ENCODE measurements at regions not wholly inside any gene's neighbourhood (a gene's known extent, or its start where the extent isn't known, plus 50 kb on each side); places are given as distances from the start of the nearest gene placed in this dataset.

GRCh38 chrX:63503541-63503940, 152.4 kb upstream of the SPIN4 start:
- no peak overlapping the region for H3K4me2 ChIP-seq (ENCODE audit: low read length)
- H2AFZ ChIP-seq (ENCODE audit: low read depth, low read length): no peak overlapping the region
- no peaks in the 10 kb centered on the region for H3F3A ChIP-seq (ENCODE audit: insufficient read depth, low read length, poor library complexity, severe bottlenecking)
- no peaks in the 10 kb centered on the region for H3K79me2 ChIP-seq (replicated peaks; ENCODE audit: insufficient read depth, low read length)
- no peaks in the 10 kb centered on the region for H3K9me3 ChIP-seq (ENCODE audit: low read length)
- no peak overlapping the region for H3K9ac ChIP-seq (ENCODE audit: low read length)
- no peaks in the 10 kb centered on the region for H3K36me3 ChIP-seq (ENCODE audit: insufficient read depth, low read length)
- no peak overlapping the region for H3K4me3 ChIP-seq (ENCODE audit: low read length)
- H3K27ac ChIP-seq (ENCODE audit: low read length): no peak overlapping the region
- no peaks in the 10 kb centered on the region for H3K27me3 ChIP-seq (ENCODE audit: insufficient read depth, low read depth, low read length)
- TF ChIP-seq MXI1 (conservative IDR thresholded peaks at IDR 0.05; ENCODE audit: poor library complexity, severe bottlenecking): no peak
- TF ChIP-seq EZH2 (IDR thresholded peaks at IDR 0.05; ENCODE audit: borderline replicate concordance, insufficient read depth, low read length, poor library complexity, severe bottlenecking): no peak
- no peak for TF ChIP-seq CTCF (IDR thresholded peaks at IDR 0.05; ENCODE audit: poor library complexity, severe bottlenecking)
- no peak for TF ChIP-seq TAF1 (IDR thresholded peaks at IDR 0.05; ENCODE audit: low read depth)
- no peaks in the 10 kb centered on the region for H4K20me1 ChIP-seq (ENCODE audit: insufficient read depth)
- no peaks in the 10 kb centered on the region for H3K9me2 ChIP-seq (ENCODE audit: insufficient read depth, low read length)

DNA sequence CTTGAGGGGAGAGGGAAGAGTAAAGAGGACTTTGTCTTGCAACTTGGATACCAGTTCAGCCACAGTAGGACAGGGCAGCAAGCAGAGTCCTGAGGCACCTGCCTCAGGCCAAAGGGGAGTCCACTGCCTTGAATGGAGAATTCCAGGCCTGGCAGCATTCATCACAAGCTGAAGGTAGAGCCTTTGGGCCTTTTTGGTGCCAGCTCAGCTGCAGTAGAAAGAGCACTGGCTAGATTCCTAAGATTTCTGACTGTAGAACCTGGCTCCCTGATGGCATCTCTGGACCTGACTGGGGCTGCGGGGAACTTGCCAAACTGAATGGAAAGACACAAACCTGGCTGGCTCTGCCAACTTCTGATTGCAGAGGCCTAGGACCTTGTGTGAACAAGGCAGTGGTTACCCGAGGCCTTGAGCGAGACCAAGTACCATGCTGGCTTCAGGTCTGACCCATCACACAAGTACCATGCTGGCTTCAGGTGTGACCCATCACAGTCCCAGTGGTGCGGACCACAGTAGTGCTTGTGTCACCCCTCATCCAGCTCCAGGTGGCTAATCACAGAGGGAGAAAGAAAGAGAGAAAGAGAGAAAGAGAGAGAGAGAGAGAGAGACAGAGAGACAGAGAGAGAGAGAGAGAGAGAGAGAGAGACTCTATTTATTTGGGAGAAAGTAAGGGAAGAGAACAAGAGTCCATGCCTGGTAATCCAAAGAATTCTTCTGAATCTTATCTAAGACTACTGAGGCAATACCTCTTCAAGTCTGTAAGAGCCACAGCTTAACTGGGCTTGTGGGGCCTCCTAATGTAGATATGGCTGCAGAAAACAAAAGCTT, 137.6 kb upstream of the SPIN4 start:
- Histone ChIP-seq H3K9me3 (ENCODE audit: low read length) (no peaks in the 10 kb centered on the region), H3K27me3 (ENCODE audit: insufficient read depth, low read depth, low read length) (no peaks in the 10 kb centered on the region), H2AFZ (ENCODE audit: low read depth, low read length) (no peak overlapping the region), H3K4me2 (ENCODE audit: low read length) (no peak overlapping the region), H3K27ac (ENCODE audit: low read length) (no peak overlapping the region), H3K36me3 (ENCODE audit: insufficient read depth, low read length) (no peaks in the 10 kb centered on the region), H3K9ac (ENCODE audit: low read length) (no peak overlapping the region), H3K9me2 (ENCODE audit: insufficient read depth, low read length) (no peaks in the 10 kb centered on the region), H3K79me2 (replicated peaks; ENCODE audit: insufficient read depth, low read length) (no peaks in the 10 kb centered on the region), H3K4me3 (ENCODE audit: low read length) (no peak overlapping the region), H3F3A (ENCODE audit: insufficient read depth, low read length, poor library complexity, severe bottlenecking) (no peaks in the 10 kb centered on the region), H4K20me1 (ENCODE audit: insufficient read depth) (no peaks in the 10 kb centered on the region)
- TF ChIP-seq EZH2 (IDR thresholded peaks at IDR 0.05; ENCODE audit: borderline replicate concordance, insufficient read depth, low read length, poor library complexity, severe bottlenecking): no peak
- no peak for TF ChIP-seq POLR2AphosphoS5 (IDR thresholded peaks at IDR 0.05)
- no peak for TF ChIP-seq SMC3 (conservative IDR thresholded peaks at IDR 0.05; ENCODE audit: poor library complexity)

GRCh38 chrX:63475200-63475599, 124.1 kb upstream of the SPIN4 start:
- Histone ChIP-seq H2AFZ (ENCODE audit: low read depth, low read length) (no peak overlapping the region), H3K4me2 (ENCODE audit: low read length) (no peak overlapping the region), H3K9me3 (ENCODE audit: low read length) (no peaks in the 10 kb centered on the region), H3K79me2 (replicated peaks; ENCODE audit: insufficient read depth, low read length) (no peaks in the 10 kb centered on the region), H3K27me3 (ENCODE audit: insufficient read depth, low read depth, low read length) (no peaks in the 10 kb centered on the region), H3F3A (ENCODE audit: insufficient read depth, low read length, poor library complexity, severe bottlenecking) (no peaks in the 10 kb centered on the region), H3K4me3 (ENCODE audit: low read length) (no peak overlapping the region), H3K36me3 (ENCODE audit: insufficient read depth, low read length) (no peaks in the 10 kb centered on the region), H3K27ac (ENCODE audit: low read length) (no peak overlapping the region), H3K9me2 (ENCODE audit: insufficient read depth, low read length) (no peaks in the 10 kb centered on the region), H4K20me1 (ENCODE audit: insufficient read depth) (no peaks in the 10 kb centered on the region), H3K9ac (ENCODE audit: low read length) (no peak overlapping the region)
- TF ChIP-seq RAD21 (conservative IDR thresholded peaks at IDR 0.05): no peak
- TF ChIP-seq POLR2AphosphoS5 (IDR thresholded peaks at IDR 0.05): no peak
- no peak for TF ChIP-seq CTCF (IDR thresholded peaks at IDR 0.05; ENCODE audit: poor library complexity, severe bottlenecking)
- TF ChIP-seq, protein P1, sequence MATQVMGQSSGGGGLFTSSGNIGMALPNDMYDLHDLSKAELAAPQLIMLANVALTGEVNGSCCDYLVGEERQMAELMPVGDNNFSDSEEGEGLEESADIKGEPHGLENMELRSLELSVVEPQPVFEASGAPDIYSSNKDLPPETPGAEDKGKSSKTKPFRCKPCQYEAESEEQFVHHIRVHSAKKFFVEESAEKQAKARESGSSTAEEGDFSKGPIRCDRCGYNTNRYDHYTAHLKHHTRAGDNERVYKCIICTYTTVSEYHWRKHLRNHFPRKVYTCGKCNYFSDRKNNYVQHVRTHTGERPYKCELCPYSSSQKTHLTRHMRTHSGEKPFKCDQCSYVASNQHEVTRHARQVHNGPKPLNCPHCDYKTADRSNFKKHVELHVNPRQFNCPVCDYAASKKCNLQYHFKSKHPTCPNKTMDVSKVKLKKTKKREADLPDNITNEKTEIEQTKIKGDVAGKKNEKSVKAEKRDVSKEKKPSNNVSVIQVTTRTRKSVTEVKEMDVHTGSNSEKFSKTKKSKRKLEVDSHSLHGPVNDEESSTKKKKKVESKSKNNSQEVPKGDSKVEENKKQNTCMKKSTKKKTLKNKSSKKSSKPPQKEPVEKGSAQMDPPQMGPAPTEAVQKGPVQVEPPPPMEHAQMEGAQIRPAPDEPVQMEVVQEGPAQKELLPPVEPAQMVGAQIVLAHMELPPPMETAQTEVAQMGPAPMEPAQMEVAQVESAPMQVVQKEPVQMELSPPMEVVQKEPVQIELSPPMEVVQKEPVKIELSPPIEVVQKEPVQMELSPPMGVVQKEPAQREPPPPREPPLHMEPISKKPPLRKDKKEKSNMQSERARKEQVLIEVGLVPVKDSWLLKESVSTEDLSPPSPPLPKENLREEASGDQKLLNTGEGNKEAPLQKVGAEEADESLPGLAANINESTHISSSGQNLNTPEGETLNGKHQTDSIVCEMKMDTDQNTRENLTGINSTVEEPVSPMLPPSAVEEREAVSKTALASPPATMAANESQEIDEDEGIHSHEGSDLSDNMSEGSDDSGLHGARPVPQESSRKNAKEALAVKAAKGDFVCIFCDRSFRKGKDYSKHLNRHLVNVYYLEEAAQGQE (IDR thresholded peaks at IDR 0.05; ENCODE audit: borderline replicate concordance): no peak
- no peak for TF ChIP-seq EP300 (conservative IDR thresholded peaks at IDR 0.05; ENCODE audit: poor library complexity, severe bottlenecking)
- TF ChIP-seq TAF1 (IDR thresholded peaks at IDR 0.05; ENCODE audit: low read depth): no peak
- TF ChIP-seq MXI1 (conservative IDR thresholded peaks at IDR 0.05; ENCODE audit: poor library complexity, severe bottlenecking): no peak
- no peak for TF ChIP-seq SMC3 (conservative IDR thresholded peaks at IDR 0.05; ENCODE audit: poor library complexity)
- no peak for TF ChIP-seq EZH2 (IDR thresholded peaks at IDR 0.05; ENCODE audit: borderline replicate concordance, insufficient read depth, low read length, poor library complexity, severe bottlenecking)
